ENCODE measurements at regions not wholly inside any gene's neighbourhood (a gene's known extent, or its start where the extent isn't known, plus 50 kb on each side); places are given as distances from the start of the nearest gene placed in this dataset.

GRCh38 chr4:188714907-188715306 is 575.7 kb downstream of the TRIML1 start:
- H3K27ac ChIP-seq (ENCODE audit: low read length): no peak overlapping the region
- no peaks in the 10 kb centered on the region for H3K27me3 ChIP-seq (ENCODE audit: control insufficient read depth, insufficient read depth, low read length)
- intact Hi-C loops (cut with micrococcal nuclease; ENCODE audit: unreplicated experiment) (no loop called here), in situ Hi-C loops (cut with HindIII; ENCODE audit: low pct_unique_long_range_greater_than_20kb, low sequenced_read_pairs) (no loop called here)
- no TSS peak for BruUV-seq (replicated peaks)
- ChIA-PET POLR2A (no interaction called here), CTCF (no interaction called here)
- TF ChIP-seq POLR2AphosphoS5 (IDR thresholded peaks at IDR 0.05; ENCODE audit: low read depth, low read length) (no peak), TCF7L2 (IDR thresholded peaks at IDR 0.05; ENCODE audit: low read depth, low read length) (no peak), CTCF (IDR thresholded peaks at IDR 0.05) (no peak), SIN3A (IDR thresholded peaks at IDR 0.05; ENCODE audit: borderline replicate concordance, insufficient read depth, low read depth, low read length) (no peak), REST (IDR thresholded peaks at IDR 0.05; ENCODE audit: insufficient read depth in 1 of 2, low read depth in 2 of 2, low read length in 1 of 2) (no peak)
- no peak for DNase-seq (ENCODE audit: low read depth, low spot score)
- no peak overlapping the region for H3K4me3 ChIP-seq (ENCODE audit: low read depth in 2 of 2, low read length in 2 of 2)
- no peaks in the 10 kb centered on the region for H3K9me3 ChIP-seq (ENCODE audit: control insufficient read depth, insufficient read depth, low read depth, low read length)
- no peak for ATAC-seq
- no peaks in the 10 kb centered on the region for H3K4me1 ChIP-seq (ENCODE audit: control insufficient read depth, insufficient read depth, low read length)
- H3K36me3 ChIP-seq (ENCODE audit: control insufficient read depth, insufficient read depth, low read length): no peaks in the 10 kb centered on the region

- Histone ChIP-seq H3K27me3 (ENCODE audit: control insufficient read depth, insufficient read depth, low read length) (no peaks in the 10 kb centered on the region), H3K9me3 (ENCODE audit: control insufficient read depth, insufficient read depth, low read depth, low read length) (no peaks in the 10 kb centered on the region), H3K36me3 (ENCODE audit: control insufficient read depth, insufficient read depth, low read length) (no peaks in the 10 kb centered on the region), H3K4me3 (ENCODE audit: low read depth in 2 of 2, low read length in 2 of 2) (no peak overlapping the region), H3K27ac (ENCODE audit: low read length) (no peak overlapping the region), H3K4me1 (ENCODE audit: control insufficient read depth, insufficient read depth, low read length) (no peaks in the 10 kb centered on the region)
- DNase-seq (ENCODE audit: low read depth, low spot score) (no peak), ATAC-seq (no peak)
- in situ Hi-C loops (cut with HindIII; ENCODE audit: low pct_unique_long_range_greater_than_20kb, low sequenced_read_pairs): no loop called here
- no TSS peak for BruUV-seq (replicated peaks)
- no peak for TF ChIP-seq TCF7L2 (IDR thresholded peaks at IDR 0.05; ENCODE audit: low read depth, low read length)
- TF ChIP-seq POLR2AphosphoS5 (IDR thresholded peaks at IDR 0.05; ENCODE audit: low read depth, low read length): no peak
- no peak for TF ChIP-seq REST (IDR thresholded peaks at IDR 0.05; ENCODE audit: insufficient read depth in 1 of 2, low read depth in 2 of 2, low read length in 1 of 2)
- no peak for TF ChIP-seq CTCF (IDR thresholded peaks at IDR 0.05)
- TF ChIP-seq SIN3A (IDR thresholded peaks at IDR 0.05; ENCODE audit: borderline replicate concordance, insufficient read depth, low read depth, low read length): no peak
- POLR2A ChIA-PET: no interaction called here
- intact Hi-C loops (cut with micrococcal nuclease; ENCODE audit: unreplicated experiment): no loop called here
- CTCF ChIA-PET: interaction anchor here (0.6 kb wide), 1 partner anchor 14 kb away, joined by 4 read pairs; no protein-coding TSS in a partner anchor
These were observed 578.4 kb downstream of the TRIML1 start for GRCh38 chr4:188717661-188718060.
